ENCODE measurements at regions not wholly inside any gene's neighbourhood (a gene's known extent, or its start where the extent isn't known, plus 50 kb on each side); places are given as distances from the start of the nearest gene placed in this dataset.
A peak's percentile ranks its signal among the peaks of the same experiment; 100 is the strongest.

DNA sequence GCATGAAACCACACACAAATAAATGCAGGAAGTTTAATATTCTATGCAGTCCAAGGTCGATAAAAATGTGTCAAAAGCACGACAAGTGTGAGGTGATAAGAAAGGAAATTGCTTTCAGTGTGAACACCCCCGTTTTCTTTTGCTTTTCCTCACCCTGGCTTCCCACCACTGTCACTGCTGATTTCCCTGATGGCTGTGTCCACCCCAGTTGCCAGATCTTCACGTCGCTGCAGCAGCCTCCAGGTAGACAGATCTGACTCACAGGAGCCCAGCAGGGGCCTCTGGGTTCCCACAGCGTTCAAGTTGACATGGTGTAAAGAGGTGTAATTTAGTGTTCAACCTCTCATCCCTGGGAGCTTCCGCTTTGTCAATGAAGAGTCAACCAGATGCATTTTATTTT lies 128.0 kb upstream of the TACR1 start:
- Mint-ChIP-seq H3K36me3 (ENCODE audit: low read depth) (no peaks in the 10 kb centered on the region), H3K27me3 (no peaks in the 10 kb centered on the region), H3K4me3 (no peak overlapping the region), H3K9me3 (no peaks in the 10 kb centered on the region), H3K4me1 (ENCODE audit: low read depth) (no peaks in the 10 kb centered on the region), H3K27ac (no peak overlapping the region)
- intact Hi-C loops (cut with micrococcal nuclease) = no loop called here

DNA sequence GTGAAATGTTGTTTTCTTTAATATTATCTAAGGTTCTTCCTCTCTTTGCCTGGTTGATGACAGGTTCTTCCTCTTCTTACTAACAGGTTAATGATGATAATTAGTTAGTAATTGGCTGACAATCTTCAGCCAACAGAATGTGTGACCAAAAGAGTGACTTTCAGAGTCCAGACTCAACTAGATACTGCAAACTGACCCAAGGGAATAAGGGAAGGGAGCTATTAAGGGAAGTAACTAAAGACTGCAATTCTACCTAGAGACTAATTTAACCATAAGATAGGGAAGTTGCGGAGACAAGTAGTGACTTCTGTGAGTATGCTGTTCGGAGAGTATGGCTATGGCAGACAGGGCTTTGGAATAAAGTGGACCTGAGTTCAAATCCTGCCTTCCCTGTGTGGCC lies 127.3 kb upstream of the TACR1 start:
- Mint-ChIP-seq H3K4me1 (ENCODE audit: low read depth) (no peaks in the 10 kb centered on the region), H3K9me3 (no peaks in the 10 kb centered on the region), H3K4me3 (no peak overlapping the region), H3K27ac (no peak overlapping the region), H3K36me3 (ENCODE audit: low read depth) (no peaks in the 10 kb centered on the region), H3K27me3 (no peaks in the 10 kb centered on the region)
- intact Hi-C loops (cut with micrococcal nuclease) = no loop called here

DNA sequence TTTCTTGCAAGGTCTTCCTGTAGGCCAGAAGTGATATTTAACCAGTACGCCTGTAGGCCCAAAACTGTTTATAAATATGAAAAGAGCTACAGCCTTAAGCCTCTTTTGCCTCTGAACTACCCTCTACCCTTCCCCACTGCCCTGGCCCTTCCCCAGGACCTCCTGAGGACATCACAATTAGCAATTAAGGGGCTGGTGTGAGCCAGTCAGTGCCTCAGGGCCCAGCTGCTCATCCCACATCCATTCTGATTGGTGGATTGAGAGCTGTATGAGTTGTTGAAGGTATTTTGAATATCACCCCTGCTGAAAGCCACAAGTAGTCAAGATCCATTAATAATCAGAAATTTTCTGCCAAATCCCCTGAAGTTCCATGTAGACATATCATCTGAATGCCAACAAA lies 126.3 kb upstream of the TACR1 start:
- H3K27me3 Mint-ChIP-seq = no peaks in the 10 kb centered on the region
- H3K36me3 Mint-ChIP-seq (ENCODE audit: low read depth) = no peaks in the 10 kb centered on the region
- no peak overlapping the region for H3K27ac Mint-ChIP-seq
- intact Hi-C loops (cut with micrococcal nuclease) = no loop called here
- no peaks in the 10 kb centered on the region for H3K9me3 Mint-ChIP-seq
- H3K4me1 Mint-ChIP-seq (ENCODE audit: low read depth) = no peaks in the 10 kb centered on the region
- no peak overlapping the region for H3K4me3 Mint-ChIP-seq

DNA sequence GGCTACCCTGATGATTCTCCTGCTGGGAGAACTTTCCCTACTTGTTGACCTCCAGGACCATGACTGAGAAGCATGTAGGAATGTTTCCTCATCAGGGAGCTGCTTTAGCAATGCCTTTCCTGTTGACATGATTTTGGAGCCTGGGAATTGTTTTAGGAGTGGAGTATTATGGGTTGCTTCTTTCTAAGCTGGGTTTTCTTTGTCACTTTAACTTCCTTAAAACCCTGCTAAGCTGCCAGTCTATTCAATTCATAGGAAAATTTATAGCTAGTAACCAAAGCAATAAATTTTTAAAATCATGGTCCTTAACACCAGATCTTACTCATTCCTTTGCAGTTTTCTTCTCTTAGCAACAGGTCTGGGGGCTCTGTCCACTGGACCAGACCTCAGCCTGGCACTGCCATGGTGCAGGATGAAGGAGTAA lies 125.6 kb upstream of the TACR1 start:
- Mint-ChIP-seq H3K4me3 (no peak overlapping the region), H3K9me3 (no peaks in the 10 kb centered on the region), H3K27ac (no peak overlapping the region), H3K4me1 (ENCODE audit: low read depth) (no peaks in the 10 kb centered on the region), H3K36me3 (ENCODE audit: low read depth) (no peaks in the 10 kb centered on the region), H3K27me3 (no peaks in the 10 kb centered on the region)
- intact Hi-C loops (cut with micrococcal nuclease) = no loop called here

DNA sequence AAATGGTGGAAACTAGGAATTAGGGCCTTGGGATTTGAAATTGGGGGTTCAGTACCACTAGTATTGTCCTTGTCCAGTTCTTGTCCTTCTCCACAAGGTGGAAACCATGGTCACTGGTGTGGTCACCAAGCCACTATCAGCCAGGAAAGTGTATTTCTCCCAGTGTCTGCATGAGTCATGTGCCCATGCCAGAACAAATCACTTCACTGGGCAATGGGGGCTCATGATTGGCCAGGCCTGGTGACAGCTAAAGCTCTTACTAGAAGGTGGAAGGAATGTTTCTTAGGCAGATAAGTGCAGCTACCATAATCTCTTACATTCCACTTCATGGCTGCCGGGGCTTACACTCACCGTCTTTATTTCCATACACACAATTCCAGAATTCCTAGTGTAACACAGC lies 124.8 kb upstream of the TACR1 start:
- Mint-ChIP-seq H3K4me3 (no peak overlapping the region), H3K27ac (no peak overlapping the region), H3K9me3 (no peaks in the 10 kb centered on the region), H3K36me3 (ENCODE audit: low read depth) (no peaks in the 10 kb centered on the region), H3K27me3 (no peaks in the 10 kb centered on the region), H3K4me1 (ENCODE audit: low read depth) (no peaks in the 10 kb centered on the region)
- intact Hi-C loops (cut with micrococcal nuclease) = no loop called here

DNA sequence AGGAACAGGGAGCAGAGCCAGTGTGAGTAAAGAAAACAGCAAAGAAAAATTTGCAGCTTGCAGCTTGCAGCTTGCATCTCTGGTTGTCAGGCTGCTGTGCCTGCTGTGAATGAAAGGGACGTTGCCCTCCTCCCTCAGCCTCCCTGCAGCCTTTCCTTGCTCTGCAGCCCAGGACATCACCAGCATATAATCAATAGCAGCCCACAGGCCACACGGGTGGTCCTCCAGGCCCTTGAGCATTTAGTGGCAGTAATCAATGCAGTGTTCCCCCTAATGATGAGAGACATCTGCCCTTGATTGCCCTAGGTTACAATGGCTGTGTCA lies 122.2 kb upstream of the TACR1 start:
- Mint-ChIP-seq H3K27ac (no peak overlapping the region), H3K36me3 (ENCODE audit: low read depth) (no peaks in the 10 kb centered on the region), H3K4me1 (ENCODE audit: low read depth) (no peaks in the 10 kb centered on the region), H3K4me3 (no peak overlapping the region), H3K27me3 (no peaks in the 10 kb centered on the region), H3K9me3 (no peaks in the 10 kb centered on the region)
- intact Hi-C loops (cut with micrococcal nuclease) = no loop called here

DNA sequence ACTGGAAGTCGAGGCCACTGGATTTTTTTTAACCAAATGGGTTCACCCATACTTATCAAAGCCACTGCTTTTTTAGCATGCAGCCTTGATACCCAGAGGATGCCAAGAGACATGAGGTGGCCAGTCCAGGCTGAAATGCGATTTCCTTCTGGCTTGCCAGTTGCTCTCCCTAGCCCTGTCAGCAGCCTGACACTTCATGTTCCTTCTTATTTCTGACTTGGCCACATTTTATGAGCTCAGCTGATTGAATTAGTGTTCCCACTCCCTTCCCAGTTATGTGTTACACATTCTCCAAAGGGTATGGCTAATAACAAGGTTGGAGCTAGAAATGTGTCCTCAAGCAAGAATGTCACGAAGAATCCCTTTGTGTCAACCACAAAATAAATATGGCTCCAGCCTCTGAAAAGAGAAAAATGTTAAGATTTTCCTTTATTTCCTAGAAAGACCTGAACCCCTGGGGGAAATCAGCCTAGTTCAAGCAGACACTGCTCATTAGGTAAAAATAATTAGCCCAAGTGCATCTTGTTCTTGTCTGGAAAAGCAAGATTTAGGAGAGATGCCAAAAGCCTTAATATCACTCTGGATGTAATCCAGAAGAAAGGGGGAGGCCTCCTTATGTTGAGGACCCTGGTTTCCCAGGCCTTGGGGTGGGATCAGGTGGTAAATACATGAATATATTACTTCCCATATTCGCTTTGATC lies 121.7 kb upstream of the TACR1 start:
- Mint-ChIP-seq H3K27ac (no peak overlapping the region), H3K4me1 (ENCODE audit: low read depth) (peaks cover 2% of the 10 kb centered on the region), H3K27me3 (no peaks in the 10 kb centered on the region), H3K4me3 (no peak overlapping the region), H3K36me3 (ENCODE audit: low read depth) (no peaks in the 10 kb centered on the region), H3K9me3 (no peaks in the 10 kb centered on the region)
- intact Hi-C loops (cut with micrococcal nuclease) = no loop called here

DNA sequence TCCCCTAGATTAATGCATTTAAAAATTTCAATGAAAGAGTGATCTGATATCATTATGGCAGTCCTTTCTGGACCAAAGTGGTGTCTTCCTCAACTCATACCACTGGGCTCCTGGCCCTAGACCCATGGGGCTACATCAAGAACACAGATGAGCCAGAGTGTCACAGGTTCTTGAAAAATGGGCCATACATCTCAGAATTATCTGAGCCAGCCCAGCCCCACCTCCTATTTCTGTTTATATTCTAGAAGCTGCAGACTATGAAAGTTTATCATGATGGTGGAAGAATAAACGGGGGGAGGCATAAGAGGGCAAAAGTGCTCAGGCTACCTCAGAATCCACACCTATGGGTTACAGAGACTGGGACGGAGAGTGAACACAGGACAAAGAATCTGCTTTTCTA lies 120.6 kb upstream of the TACR1 start:
- Mint-ChIP-seq H3K27ac (no peak overlapping the region), H3K36me3 (ENCODE audit: low read depth) (no peaks in the 10 kb centered on the region), H3K27me3 (no peaks in the 10 kb centered on the region), H3K4me3 (no peak overlapping the region), H3K9me3 (no peaks in the 10 kb centered on the region), H3K4me1 (ENCODE audit: low read depth) (peaks cover 9% of the 10 kb centered on the region)
- intact Hi-C loops (cut with micrococcal nuclease) = no loop called here

DNA sequence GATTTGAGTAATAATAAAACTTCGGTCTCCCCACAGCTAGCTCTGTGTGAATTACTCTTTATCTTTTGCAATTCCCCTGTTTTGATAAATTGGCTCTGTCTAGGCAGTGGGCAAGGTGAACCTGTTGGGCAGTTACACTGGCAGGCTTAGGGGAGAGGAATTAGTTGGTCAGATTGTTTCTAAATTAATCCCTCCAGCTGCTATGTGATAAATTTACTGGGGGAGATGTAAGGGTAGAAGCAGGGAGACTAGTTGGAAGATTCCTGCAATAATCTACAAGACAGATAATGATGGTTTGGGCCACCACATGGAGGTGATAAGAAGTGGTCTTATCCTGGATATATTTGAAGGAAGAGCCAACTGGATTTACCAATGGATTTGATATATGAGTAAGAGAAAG lies 118.5 kb upstream of the TACR1 start:
- Mint-ChIP-seq H3K9me3 (no peaks in the 10 kb centered on the region), H3K27ac (no peak overlapping the region), H3K36me3 (ENCODE audit: low read depth) (no peaks in the 10 kb centered on the region), H3K27me3 (no peaks in the 10 kb centered on the region), H3K4me1 (ENCODE audit: low read depth) (peaks cover 9% of the 10 kb centered on the region), H3K4me3 (no peak overlapping the region)
- intact Hi-C loops (cut with micrococcal nuclease) = no loop called here

DNA sequence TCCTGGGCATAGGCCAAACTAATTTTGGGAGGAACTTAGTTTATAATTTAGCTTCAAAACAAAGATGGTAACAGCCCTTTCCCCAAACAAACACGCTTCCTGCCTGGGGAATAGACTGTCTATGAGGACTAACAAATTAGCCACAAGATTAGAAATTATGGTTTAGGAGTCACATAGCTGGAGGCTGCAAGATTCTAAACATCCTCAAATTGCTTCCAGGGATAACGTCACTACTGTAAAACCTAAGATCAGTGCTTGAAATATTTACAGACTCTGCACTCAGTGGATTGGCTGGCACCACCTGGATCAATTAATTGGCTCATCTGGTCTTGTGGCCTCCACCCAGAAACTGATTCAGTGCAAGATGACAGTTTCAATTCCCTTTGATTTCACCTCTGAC lies 118.0 kb upstream of the TACR1 start:
- H3K9me3 Mint-ChIP-seq = no peaks in the 10 kb centered on the region
- H3K4me1 Mint-ChIP-seq (ENCODE audit: low read depth) = peaks cover 9% of the 10 kb centered on the region
- intact Hi-C loops (cut with micrococcal nuclease) = no loop called here
- no peak overlapping the region for H3K4me3 Mint-ChIP-seq
- H3K27ac Mint-ChIP-seq = no peak overlapping the region
- no peaks in the 10 kb centered on the region for H3K36me3 Mint-ChIP-seq (ENCODE audit: low read depth)
- no peaks in the 10 kb centered on the region for H3K27me3 Mint-ChIP-seq

DNA sequence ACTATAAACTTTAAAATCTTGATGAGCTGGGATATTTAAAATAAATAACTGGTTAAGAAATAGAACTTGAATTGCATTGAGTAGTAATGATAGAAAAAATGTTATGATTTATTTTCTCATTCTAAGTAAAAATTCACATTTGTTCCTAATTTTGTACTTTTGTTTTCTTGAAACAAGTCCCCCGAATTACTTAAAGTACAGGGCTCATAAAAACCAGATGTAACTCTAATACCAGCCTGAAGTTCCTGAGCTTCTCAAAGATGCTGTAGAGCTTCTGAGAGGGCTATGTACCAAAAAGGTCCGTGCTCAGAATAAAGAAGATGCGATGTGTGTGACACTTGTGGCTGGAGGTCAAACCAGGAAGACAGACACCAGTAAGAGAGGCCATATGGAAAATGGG lies 116.1 kb upstream of the TACR1 start:
- no peaks in the 10 kb centered on the region for H3K9me3 Mint-ChIP-seq
- no peak overlapping the region for H3K4me3 Mint-ChIP-seq
- H3K36me3 Mint-ChIP-seq (ENCODE audit: low read depth) = no peaks in the 10 kb centered on the region
- intact Hi-C loops (cut with micrococcal nuclease) = no loop called here
- no peaks in the 10 kb centered on the region for H3K27me3 Mint-ChIP-seq
- H3K27ac Mint-ChIP-seq = peak overlapping the region; percentile 6
- H3K4me1 Mint-ChIP-seq (ENCODE audit: low read depth) = peaks cover 14% of the 10 kb centered on the region

DNA sequence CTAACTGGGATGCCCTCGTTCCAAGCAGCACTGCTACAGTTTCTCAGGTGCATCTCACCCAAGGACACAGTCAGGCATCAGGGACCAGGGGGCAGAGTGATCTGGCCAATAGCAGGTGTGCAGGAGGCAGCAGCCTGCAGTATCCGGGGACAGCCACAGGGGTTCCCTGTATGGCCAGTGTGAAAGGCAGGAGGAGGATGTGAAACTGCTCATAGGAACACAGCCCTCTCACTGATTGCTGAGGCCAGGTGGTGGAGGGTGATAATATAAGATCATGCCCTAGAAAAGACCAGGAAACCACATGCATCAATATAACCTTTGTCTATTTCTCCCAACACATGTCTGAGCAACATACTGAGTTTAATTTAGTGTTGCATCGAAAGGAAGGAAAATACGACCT lies 112.7 kb upstream of the TACR1 start:
- H3K36me3 Mint-ChIP-seq (ENCODE audit: low read depth) = no peaks in the 10 kb centered on the region

DNA sequence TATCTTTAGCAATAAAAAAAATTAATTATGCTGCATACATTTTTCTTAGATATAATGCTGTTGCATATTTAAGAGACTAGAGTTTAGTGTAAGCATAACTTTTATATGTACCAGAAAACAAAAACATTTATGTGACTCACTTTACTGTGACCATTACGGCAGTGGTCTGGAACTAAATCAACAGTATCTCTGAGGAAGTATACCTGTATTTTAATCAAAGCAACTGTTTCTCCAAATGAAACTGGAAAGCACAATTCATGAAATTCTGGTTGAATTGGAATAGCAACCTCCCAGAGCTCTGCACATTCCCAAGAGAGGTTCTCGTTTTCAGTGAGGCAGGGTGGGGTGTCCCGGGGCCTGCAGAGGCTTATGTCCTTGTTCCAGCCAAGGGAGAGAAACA lies 112.2 kb upstream of the TACR1 start:
- Mint-ChIP-seq H3K27ac (no peak overlapping the region), H3K27me3 (no peaks in the 10 kb centered on the region), H3K4me3 (no peak overlapping the region), H3K4me1 (ENCODE audit: low read depth) (peaks cover 14% of the 10 kb centered on the region), H3K36me3 (ENCODE audit: low read depth) (no peaks in the 10 kb centered on the region), H3K9me3 (no peaks in the 10 kb centered on the region)
- intact Hi-C loops (cut with micrococcal nuclease) = no loop called here

More for the DNA sequence above, 112.7 kb upstream of the TACR1 start:
- Mint-ChIP-seq H3K4me1 (ENCODE audit: low read depth) (peaks cover 14% of the 10 kb centered on the region), H3K27ac (no peak overlapping the region), H3K4me3 (no peak overlapping the region), H3K27me3 (no peaks in the 10 kb centered on the region), H3K9me3 (no peaks in the 10 kb centered on the region)
- intact Hi-C loops (cut with micrococcal nuclease) = no loop called here

DNA sequence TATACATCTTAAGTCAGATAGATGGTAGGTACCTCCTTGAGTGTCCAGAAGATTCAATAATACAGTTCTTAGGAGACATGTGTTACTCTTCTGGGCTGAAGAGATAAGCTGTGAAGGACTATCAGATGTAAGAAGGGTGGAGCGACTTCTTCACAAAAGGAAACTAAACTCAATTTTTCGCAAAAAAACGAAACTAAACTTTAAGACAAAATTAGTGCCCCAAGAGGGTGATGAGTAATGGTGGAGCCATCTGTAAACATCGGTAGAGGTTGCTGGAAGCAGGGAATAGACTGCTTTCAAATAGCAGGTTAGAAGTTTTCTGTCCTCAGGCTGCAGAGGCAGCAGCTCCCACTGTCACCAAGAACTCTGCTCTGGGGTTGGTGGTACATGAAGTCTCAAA lies 111.6 kb upstream of the TACR1 start:
- H3K4me3 Mint-ChIP-seq = no peak overlapping the region
- no peaks in the 10 kb centered on the region for H3K9me3 Mint-ChIP-seq
- intact Hi-C loops (cut with micrococcal nuclease) = no loop called here
- no peaks in the 10 kb centered on the region for H3K36me3 Mint-ChIP-seq (ENCODE audit: low read depth)
- no peaks in the 10 kb centered on the region for H3K27me3 Mint-ChIP-seq
- H3K27ac Mint-ChIP-seq = no peak overlapping the region
- peaks cover 10% of the 10 kb centered on the region for H3K4me1 Mint-ChIP-seq (ENCODE audit: low read depth)

DNA sequence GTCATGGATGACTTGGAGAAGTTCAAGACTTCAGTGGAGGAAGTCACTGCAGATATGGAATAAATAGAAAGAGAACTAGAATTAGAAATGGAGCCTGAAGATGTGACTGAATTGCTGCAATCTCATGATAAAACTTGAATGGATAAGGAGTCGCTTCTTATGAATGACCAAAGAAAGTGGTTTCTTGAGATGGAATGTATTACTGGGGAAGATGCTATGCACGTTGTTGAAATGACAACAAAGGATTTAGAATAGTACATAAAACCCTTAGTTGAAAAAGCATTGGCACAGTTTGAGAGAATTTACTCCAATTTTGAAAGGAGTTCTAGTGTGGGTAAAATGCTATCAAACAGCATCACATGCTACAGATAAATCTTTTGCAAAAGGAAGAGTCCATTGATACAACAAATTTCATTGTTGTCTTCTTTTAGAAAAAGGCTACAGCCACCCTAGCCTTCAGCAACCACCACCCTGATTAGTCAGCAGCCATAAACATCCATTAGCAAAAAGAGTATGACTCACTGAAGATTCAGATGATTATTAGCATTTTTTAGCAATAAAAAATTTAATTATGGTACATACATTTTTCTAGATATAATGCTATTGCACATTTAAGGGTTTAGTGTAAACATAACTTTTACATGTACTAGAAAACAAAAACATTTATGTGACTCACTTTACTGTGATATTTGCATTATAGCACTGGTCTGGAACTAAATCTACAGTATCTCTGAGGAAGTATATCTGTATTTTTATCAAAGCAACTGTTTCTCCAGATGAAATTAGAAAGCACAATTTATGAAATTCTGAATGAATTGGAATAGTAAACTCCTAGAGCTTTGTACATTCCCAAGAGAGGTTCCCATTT lies 110.5 kb upstream of the TACR1 start:
- no peaks in the 10 kb centered on the region for H3K9me3 Mint-ChIP-seq
- no peak overlapping the region for H3K4me3 Mint-ChIP-seq
- intact Hi-C loops (cut with micrococcal nuclease) = no loop called here
- H3K27me3 Mint-ChIP-seq = no peaks in the 10 kb centered on the region
- no peak overlapping the region for H3K27ac Mint-ChIP-seq
- H3K4me1 Mint-ChIP-seq (ENCODE audit: low read depth) = peaks cover 5% of the 10 kb centered on the region
- no peaks in the 10 kb centered on the region for H3K36me3 Mint-ChIP-seq (ENCODE audit: low read depth)

Data from dendritic cell treated with granulocyte-macrophage colony-stimulating factor and Interleukin-4, amounts not matched to agents 40 ng/mL and 50 ng/mL, for 4 days (primary cell).